ENCODE measurements at regions not wholly inside any gene's neighbourhood (a gene's known extent, or its start where the extent isn't known, plus 50 kb on each side); places are given as distances from the start of the nearest gene placed in this dataset.

DNA sequence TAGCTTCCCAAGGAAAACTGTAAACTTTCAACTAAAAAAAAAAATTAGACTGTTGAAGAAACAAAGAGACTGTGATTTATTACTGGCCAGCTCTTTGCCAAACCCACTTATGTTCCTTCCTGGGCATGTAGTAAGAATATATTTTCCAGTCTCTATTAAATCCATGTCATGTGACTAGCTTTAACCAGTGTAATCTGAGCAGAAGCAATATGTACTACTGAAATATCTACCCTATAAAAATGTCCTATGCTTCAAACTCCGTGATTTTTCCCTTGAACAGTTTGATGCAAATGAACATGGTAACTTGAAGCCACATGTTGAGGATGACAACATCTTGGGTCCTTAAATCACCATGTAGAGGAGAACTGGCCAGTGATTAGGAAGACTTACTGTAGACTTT lies 144.5 kb downstream of the NTMT2 start:
- Histone ChIP-seq H3K9ac (ENCODE audit: low read length) (no peak overlapping the region), H4K20me1 (ENCODE audit: control insufficient read depth, insufficient read depth, low read length, poor library complexity, severe bottlenecking) (no peaks in the 10 kb centered on the region), H2AFZ (ENCODE audit: insufficient read depth, low read depth, low read length, poor library complexity, severe bottlenecking) (no peak overlapping the region), H3K79me2 (ENCODE audit: control insufficient read depth, insufficient read depth, low read length) (no peaks in the 10 kb centered on the region), H3K4me1 (ENCODE audit: control insufficient read depth in 2 of 2, insufficient read depth in 2 of 2, low read length in 2 of 2) (no peaks in the 10 kb centered on the region), H3K4me2 (replicated peaks; ENCODE audit: low read depth, low read length, poor library complexity, severe bottlenecking) (no peak overlapping the region), H3K4me3 (ENCODE audit: control extremely low read depth in 1 of 5, extremely low read depth in 1 of 5, insufficient read depth in 1 of 5, low read depth in 2 of 5, low read length in 4 of 5) (no peak overlapping the region), H3K27ac (ENCODE audit: low read length in 2 of 2) (no peak overlapping the region), H3K9me3 (ENCODE audit: control extremely low read depth in 1 of 3, control insufficient read depth in 2 of 3, insufficient read depth in 1 of 3, low read length in 2 of 3) (no peaks in the 10 kb centered on the region), H3K27me3 (replicated peaks in 1 of 4; ENCODE audit: control extremely low read depth in 1 of 4, control insufficient read depth in 3 of 4, insufficient read depth in 4 of 4, low read length in 3 of 4) (no peaks in the 10 kb centered on the region), H3K36me3 (replicated peaks in 1 of 2; ENCODE audit: control extremely low read depth in 1 of 2, control insufficient read depth in 1 of 2, extremely low read depth in 1 of 2, insufficient read depth in 2 of 2, low read length in 1 of 2) (no peaks in the 10 kb centered on the region)
- Mint-ChIP-seq H3K27ac (no peak overlapping the region), H3K27me3 (peaks cover 3% of the 10 kb centered on the region), H3K9me3 (ENCODE audit: insufficient read depth) (no peaks in the 10 kb centered on the region), H3K4me1 (no peaks in the 10 kb centered on the region), H3K4me3 (no peak overlapping the region)
- intact Hi-C loops (cut with micrococcal nuclease) = no loop called here
- ChIA-PET CTCF (interaction anchor here (0.6 kb wide), 1 partner anchor 189 kb away, joined by 3 read pairs; no protein-coding TSS in a partner anchor), POLR2A (no interaction called here)
- TF ChIP-seq CTCF (IDR thresholded peaks at IDR 0.05) (no peak), EZH2 (IDR thresholded peaks at IDR 0.05; ENCODE audit: borderline replicate concordance, insufficient read depth, low read depth, low read length, poor library complexity, severe bottlenecking) (no peak)
- ATAC-seq (ENCODE audit: low read depth) (no peak), DNase-seq (no peak)
- no CpG with 5 or more reads among the region's 1 CpG for WGBS (ENCODE audit: insufficient coverage)

DNA sequence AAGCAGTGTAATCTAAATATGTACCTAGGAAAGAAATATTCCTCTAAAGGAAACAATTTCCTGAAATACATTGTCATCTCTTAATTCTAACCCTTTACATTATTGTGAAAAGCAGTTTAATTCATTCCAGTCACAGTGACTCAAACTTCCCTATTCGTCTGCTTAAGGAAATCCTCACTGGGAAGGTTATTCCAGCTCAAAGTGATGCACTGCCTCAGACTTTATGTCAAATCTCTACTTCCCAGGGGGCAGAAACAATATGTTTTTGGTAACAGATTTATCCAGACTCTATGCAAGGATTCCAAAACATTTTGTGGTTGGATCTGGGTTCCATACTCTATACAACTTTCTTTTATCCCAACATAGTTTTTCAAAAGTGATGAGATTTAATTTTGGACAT lies 145.2 kb downstream of the NTMT2 start:
- Histone ChIP-seq H3K4me2 (replicated peaks; ENCODE audit: low read depth, low read length, poor library complexity, severe bottlenecking) (no peak overlapping the region), H3K4me3 (ENCODE audit: control extremely low read depth in 1 of 5, extremely low read depth in 1 of 5, insufficient read depth in 1 of 5, low read depth in 2 of 5, low read length in 4 of 5) (no peak overlapping the region), H3K27ac (ENCODE audit: low read length in 2 of 2) (no peak overlapping the region), H3K36me3 (replicated peaks in 1 of 2; ENCODE audit: control extremely low read depth in 1 of 2, control insufficient read depth in 1 of 2, extremely low read depth in 1 of 2, insufficient read depth in 2 of 2, low read length in 1 of 2) (no peaks in the 10 kb centered on the region), H2AFZ (ENCODE audit: insufficient read depth, low read depth, low read length, poor library complexity, severe bottlenecking) (no peak overlapping the region), H3K9ac (ENCODE audit: low read length) (no peak overlapping the region), H3K27me3 (replicated peaks in 1 of 4; ENCODE audit: control extremely low read depth in 1 of 4, control insufficient read depth in 3 of 4, insufficient read depth in 4 of 4, low read length in 3 of 4) (no peaks in the 10 kb centered on the region), H3K79me2 (ENCODE audit: control insufficient read depth, insufficient read depth, low read length) (no peaks in the 10 kb centered on the region), H3K4me1 (ENCODE audit: control insufficient read depth in 2 of 2, insufficient read depth in 2 of 2, low read length in 2 of 2) (no peaks in the 10 kb centered on the region), H4K20me1 (ENCODE audit: control insufficient read depth, insufficient read depth, low read length, poor library complexity, severe bottlenecking) (no peaks in the 10 kb centered on the region), H3K9me3 (ENCODE audit: control extremely low read depth in 1 of 3, control insufficient read depth in 2 of 3, insufficient read depth in 1 of 3, low read length in 2 of 3) (no peaks in the 10 kb centered on the region)
- CTCF ChIA-PET = no interaction called here
- DNase-seq (no peak), ATAC-seq (ENCODE audit: low read depth) (no peak)
- POLR2A ChIA-PET = no interaction called here
- intact Hi-C loops (cut with micrococcal nuclease) = no loop called here
- no peaks in the 10 kb centered on the region for H3K4me1 Mint-ChIP-seq
- 57% methylated on average over 1 of the region's 1 CpG for WGBS (ENCODE audit: insufficient coverage)
- no peak for TF ChIP-seq EZH2 (IDR thresholded peaks at IDR 0.05; ENCODE audit: borderline replicate concordance, insufficient read depth, low read depth, low read length, poor library complexity, severe bottlenecking)
- TF ChIP-seq CTCF (IDR thresholded peaks at IDR 0.05) = no peak
- peaks cover 3% of the 10 kb centered on the region for H3K27me3 Mint-ChIP-seq
- H3K9me3 Mint-ChIP-seq (ENCODE audit: insufficient read depth) = no peaks in the 10 kb centered on the region
- no peak overlapping the region for H3K27ac Mint-ChIP-seq
- no peak overlapping the region for H3K4me3 Mint-ChIP-seq

Measured in B cell (primary cell).